IMR-90 (cell line): ENCODE measurements at regions not wholly inside any gene's neighbourhood (a gene's known extent, or its start where the extent isn't known, plus 50 kb on each side); places are given as distances from the start of the nearest gene placed in this dataset.

Source experiments
- MAFK ChIP-seq: IDR thresholded peaks from 2 replicates; pipeline ENCODE4 v1.6.1; 2012; ENCODE audit warnings: low read depth, low read length, improper control_type of control experiment
- MAZ ChIP-seq: IDR thresholded peaks from 2 replicates; pipeline ENCODE4 v1.6.1; 2012; ENCODE audit warnings: low read depth, mild to moderate bottlenecking, low read length, improper control_type of control experiment, moderate library complexity, borderline replicate concordance
- POLR2A ChIP-seq: IDR thresholded peaks from 2 replicates; pipeline ENCODE4 v1.6.1; 2012; ENCODE audit warnings: mild to moderate bottlenecking, low read depth, low read length
- RCOR1 ChIP-seq: IDR thresholded peaks from 2 replicates; pipeline ENCODE4 v1.6.1; 2012; ENCODE audit warnings: mild to moderate bottlenecking, low read length, improper control_type of control experiment; ENCODE audit not compliant: insufficient replicate concordance
- RFX5 ChIP-seq: IDR thresholded peaks from 2 replicates; pipeline ENCODE4 v1.8.0; 2012; ENCODE audit warnings: low read depth, mild to moderate bottlenecking, low read length, moderate library complexity
- TF ChIP-seq, protein P1 (sequence below): fragments of 150-350 bp; IDR thresholded peaks from 2 replicates; pipeline ENCODE4 v1.6.1; 2016; ENCODE audit warnings: low read depth, mild to moderate bottlenecking, low read length, moderate library complexity, borderline replicate concordance

DNA sequence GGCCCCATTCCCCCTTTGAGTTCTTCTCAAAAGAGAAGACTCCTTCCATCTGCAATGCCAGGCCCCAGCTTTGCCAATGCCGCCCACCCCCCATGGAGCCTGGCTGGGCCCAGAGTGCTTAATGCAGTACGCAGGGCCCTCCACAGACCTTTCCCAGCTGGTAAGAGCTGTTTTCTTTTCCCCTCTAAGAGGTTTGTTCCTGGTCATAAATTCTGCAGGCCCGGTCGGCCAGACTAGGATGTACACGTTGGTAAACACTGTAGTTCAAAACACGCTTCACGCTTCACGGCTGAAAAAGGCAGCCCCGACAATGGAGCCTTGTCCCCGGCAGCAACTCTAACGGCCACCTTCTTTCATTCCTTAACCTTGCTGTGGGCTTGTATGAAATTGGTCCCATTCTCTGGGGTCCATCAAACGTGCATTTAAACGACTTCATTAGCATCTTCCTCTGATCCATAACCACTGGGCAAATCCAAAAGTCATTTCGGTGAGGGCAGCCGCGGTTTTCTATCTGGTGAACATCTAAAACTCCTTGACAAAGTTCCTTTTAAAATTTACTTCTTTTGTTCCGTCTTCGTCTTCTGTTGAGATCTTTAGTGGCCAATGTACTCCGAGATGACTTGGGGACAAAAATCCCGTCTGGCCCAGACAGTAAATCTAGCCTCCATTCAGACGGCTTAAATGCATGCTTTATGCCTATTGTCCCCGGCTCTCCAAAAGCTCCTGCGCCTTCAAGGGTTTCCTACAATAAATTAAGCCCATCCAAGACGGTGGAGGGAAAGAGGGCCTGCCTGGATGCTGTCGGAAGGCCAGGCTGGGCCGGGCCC is 60.0 kb upstream of the MYEOV start (continued):
- TF ChIP-seq RCOR1, result no peak
- no peak for TF ChIP-seq MAFK
- no peak for TF ChIP-seq POLR2A
- TF ChIP-seq RFX5, result no peak
- TF ChIP-seq, protein P1, sequence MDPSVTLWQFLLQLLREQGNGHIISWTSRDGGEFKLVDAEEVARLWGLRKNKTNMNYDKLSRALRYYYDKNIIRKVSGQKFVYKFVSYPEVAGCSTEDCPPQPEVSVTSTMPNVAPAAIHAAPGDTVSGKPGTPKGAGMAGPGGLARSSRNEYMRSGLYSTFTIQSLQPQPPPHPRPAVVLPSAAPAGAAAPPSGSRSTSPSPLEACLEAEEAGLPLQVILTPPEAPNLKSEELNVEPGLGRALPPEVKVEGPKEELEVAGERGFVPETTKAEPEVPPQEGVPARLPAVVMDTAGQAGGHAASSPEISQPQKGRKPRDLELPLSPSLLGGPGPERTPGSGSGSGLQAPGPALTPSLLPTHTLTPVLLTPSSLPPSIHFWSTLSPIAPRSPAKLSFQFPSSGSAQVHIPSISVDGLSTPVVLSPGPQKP, result no peak
- no peak for TF ChIP-seq MAZ
